Activated naive CD4-positive, alpha-beta T cell treated with anti-CD3 and anti-CD28 coated beads, Interleukin-2, amount 10 ng/mL, durations not matched to agents 7 days and 5 days (primary cell): ENCODE measurements at regions not wholly inside any gene's neighbourhood (a gene's known extent, or its start where the extent isn't known, plus 50 kb on each side); places are given as distances from the start of the nearest gene placed in this dataset.

Source experiments
- CTCF ChIA-PET: fragments of 350-600 bp; sonication (Branson Sonifier 250); formaldehyde crosslinking; loops from one replicate; lab custom pipeline; 2021; ENCODE audit warnings: antibody characterized with exemption; lab: Charles Lee
- DNase-seq: peaks from one replicate; pipeline ENCODE4 v3.0.0-alpha.2; 2020
- H3K27ac Mint-ChIP-seq: one replicate; pipeline ENCODE4 v1.8.0; 2021; ENCODE audit warnings: mild to moderate bottlenecking, moderate library complexity, mixed read lengths
- H3K27me3 Mint-ChIP-seq: one replicate; pipeline ENCODE4 v1.8.0; 2021; ENCODE audit warnings: mild to moderate bottlenecking, mixed read lengths
- H3K36me3 Mint-ChIP-seq: one replicate; pipeline ENCODE4 v1.8.0; 2021; ENCODE audit warnings: mixed read lengths
- H3K4me1 Mint-ChIP-seq: one replicate; pipeline ENCODE4 v1.8.0; 2021; ENCODE audit warnings: mixed read lengths
- H3K4me3 Mint-ChIP-seq: one replicate; pipeline ENCODE4 v1.8.0; 2021; ENCODE audit warnings: mild to moderate bottlenecking, moderate library complexity, mixed read lengths
- H3K9me3 Mint-ChIP-seq: one replicate; pipeline ENCODE4 v1.8.0; 2021; ENCODE audit warnings: mixed read lengths

DNA sequence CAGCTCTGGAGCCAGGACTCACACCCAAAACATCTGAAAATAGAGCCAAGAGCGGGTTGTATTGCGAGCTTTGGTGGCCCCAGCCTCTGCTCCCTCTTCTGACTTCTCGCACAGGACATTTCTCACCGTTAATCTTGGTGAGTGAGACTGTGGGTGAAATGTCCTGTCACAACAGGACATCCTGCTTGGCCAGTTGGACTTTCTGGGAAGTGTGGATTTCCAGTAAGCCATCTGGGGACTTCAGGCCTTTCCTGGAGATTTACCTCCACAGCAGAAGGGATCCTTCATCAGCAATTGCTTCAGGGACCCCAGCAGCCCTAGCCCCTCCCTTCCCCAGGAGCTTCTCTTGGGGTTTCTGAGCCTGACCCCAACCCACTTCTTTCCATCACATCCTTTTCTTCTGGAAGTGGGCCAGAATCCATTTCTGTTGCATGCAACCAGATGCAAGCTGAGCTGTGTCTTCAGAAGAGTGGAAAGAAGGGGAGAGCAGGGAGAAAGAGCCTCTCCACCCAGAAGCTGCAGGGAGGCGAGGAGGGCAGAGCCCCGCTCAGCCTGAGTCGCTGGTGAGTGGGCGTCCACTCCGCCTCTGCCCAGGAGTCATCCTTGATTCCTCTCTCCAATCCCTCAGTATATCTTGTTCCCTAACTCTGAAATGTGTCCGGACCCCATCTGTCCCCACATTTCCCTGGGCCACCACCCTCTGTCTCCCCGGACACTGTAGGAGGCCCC lies 50.3 kb upstream of the GADD45G start:
- Mint-ChIP-seq H3K27me3 (peaks cover 64% of the 10 kb centered on the region), H3K4me1 (peaks cover 27% of the 10 kb centered on the region), H3K9me3 (no peaks in the 10 kb centered on the region), H3K4me3 (no peak overlapping the region), H3K36me3 (no peaks in the 10 kb centered on the region), H3K27ac (no peak overlapping the region)
- no peak for DNase-seq
- CTCF ChIA-PET: no interaction called here

DNA sequence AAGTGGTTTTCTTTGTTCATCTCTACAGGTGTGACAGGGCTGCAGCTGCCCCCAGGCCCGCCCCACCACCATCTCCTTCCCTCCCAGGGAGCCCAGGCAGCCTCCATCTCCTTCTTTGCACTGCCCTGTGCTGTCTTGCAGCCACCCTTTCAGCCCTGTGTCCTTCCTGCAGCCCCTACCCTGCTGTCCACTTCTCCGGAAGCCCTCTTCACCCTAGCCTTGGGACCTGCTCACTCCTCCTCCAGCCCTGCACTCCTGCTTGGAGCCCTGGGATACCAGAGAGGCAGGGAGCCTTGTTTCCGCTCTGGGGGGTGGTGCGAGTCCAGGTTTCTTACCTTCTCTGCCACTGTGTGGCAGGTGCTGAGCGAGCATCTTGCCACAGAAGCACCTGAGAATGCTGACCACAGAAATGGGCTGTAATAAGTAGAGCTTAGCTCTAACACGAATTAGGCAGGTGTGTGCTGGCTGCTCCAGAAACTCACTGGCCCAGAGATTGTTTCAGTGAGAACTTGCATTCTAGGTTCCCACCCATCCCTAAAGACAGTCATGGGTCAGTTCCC lies 51.3 kb upstream of the GADD45G start:
- H3K4me1 Mint-ChIP-seq: peaks cover 36% of the 10 kb centered on the region
- no peak overlapping the region for H3K27ac Mint-ChIP-seq
- no peaks in the 10 kb centered on the region for H3K9me3 Mint-ChIP-seq
- no peaks in the 10 kb centered on the region for H3K36me3 Mint-ChIP-seq
- no peak for DNase-seq
- CTCF ChIA-PET: no interaction called here
- H3K4me3 Mint-ChIP-seq: no peak overlapping the region
- H3K27me3 Mint-ChIP-seq: peaks cover 56% of the 10 kb centered on the region

DNA sequence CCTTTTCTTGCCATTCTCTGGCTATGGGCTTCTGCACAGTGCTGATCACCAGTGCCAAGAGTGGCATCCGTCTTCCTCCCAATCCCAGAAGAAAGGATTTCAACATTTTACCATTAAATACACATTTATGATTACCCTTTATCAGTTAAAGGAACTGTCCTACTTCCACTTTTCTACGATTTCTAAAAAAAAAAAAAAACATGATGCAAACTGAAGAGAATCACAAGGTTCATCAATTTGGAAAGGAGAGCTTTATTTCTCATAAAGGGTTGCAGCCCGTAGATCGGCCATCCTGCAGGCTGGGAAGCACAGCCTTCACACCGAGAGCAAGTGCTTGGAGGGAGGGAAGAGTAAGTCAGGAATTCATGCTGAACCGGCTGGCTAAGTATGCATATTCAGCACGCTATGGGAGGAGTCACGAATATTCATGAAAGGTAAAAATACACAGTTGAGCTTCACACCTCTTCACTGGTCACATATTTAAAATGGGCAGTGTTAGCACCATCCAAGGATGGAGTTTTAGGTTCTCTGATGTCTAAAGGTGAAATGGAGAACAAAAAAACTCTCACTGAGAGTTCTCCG lies 52.5 kb upstream of the SEMA4D start:
- Mint-ChIP-seq H3K27me3 (peaks cover 45% of the 10 kb centered on the region), H3K4me1 (peaks cover 24% of the 10 kb centered on the region), H3K4me3 (no peak overlapping the region), H3K9me3 (peaks cover 10% of the 10 kb centered on the region), H3K27ac (no peak overlapping the region), H3K36me3 (peaks cover 8% of the 10 kb centered on the region)
- DNase-seq: no peak
- CTCF ChIA-PET: interaction anchor here (1.0 to 4.5 kb wide), 9 partner anchors 9 to 140 kb away, joined by 3 to 70 read pairs (median 17); no protein-coding TSS in a partner anchor

DNA sequence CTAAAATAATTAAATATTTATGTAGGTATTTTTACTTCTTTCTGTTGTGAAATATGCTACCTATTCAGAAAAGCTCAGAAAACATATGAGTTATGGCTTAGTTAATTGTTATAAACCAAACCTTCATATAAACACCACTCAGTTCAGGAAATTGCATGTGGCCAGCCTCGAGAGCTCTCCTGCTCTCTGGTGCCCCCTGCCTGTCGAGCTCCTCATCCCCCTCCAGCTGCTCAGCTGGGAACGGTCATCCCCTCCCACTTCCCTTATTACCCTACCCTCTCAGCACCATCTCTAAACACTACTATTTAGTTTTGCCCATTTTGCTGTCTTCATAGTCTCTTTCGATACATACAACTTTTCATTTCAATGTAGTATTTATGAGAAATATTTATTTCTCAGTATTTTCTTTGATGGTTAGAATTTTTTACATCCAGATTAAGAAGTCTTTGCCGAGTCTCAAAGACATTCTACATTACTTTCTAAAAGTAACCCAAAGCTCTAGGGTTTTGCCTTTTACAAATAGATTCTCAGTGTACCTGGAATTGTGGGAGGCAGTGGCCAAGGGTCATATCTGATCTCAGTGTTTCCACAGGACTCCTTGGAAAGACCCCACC lies 51.2 kb upstream of the SEMA4D start:
- Mint-ChIP-seq H3K4me1 (peaks cover 21% of the 10 kb centered on the region), H3K9me3 (peaks cover 15% of the 10 kb centered on the region), H3K36me3 (peaks cover 13% of the 10 kb centered on the region), H3K4me3 (no peak overlapping the region), H3K27ac (peak overlapping the region; percentile 59), H3K27me3 (peaks cover 32% of the 10 kb centered on the region)
- peak; percentile 90 for DNase-seq
- CTCF ChIA-PET: interaction anchor here (0.7 to 4.5 kb wide), 51 partner anchors 10 to 229 kb away, joined by 3 to 70 read pairs (median 5); no protein-coding TSS in a partner anchor

DNA sequence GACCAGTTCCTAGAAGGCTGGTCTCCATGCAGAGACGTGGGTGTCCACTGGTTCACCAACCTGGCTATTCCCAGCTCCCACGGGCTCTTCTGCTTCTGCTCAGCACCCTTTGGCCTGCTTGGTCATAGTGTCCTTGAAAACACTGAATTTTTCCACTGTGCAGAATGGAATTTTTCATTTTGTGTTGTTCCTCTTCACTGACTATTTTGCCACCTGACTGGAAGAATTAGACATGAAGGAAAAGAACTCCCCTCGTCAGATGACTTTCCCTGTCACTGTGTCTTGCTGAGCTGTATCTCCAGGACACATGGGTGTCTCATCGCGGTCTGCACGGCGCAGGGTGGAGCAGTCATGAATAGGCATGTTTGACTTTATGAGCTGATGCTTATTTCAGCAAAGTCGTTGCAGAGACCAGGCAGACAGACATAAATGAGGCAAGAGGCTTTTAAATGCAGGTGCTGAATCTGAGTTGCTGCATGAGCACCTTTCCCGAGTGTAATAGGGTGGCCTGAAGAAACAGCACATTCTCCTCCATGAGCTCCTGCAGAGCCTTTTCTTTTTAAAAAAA lies 50.2 kb upstream of the SEMA4D start:
- Mint-ChIP-seq H3K4me3 (no peak overlapping the region), H3K27me3 (peaks cover 24% of the 10 kb centered on the region), H3K9me3 (peaks cover 15% of the 10 kb centered on the region), H3K4me1 (peaks cover 25% of the 10 kb centered on the region), H3K36me3 (peaks cover 13% of the 10 kb centered on the region), H3K27ac (peak overlapping the region; percentile 54)
- CTCF ChIA-PET: interaction anchor here (0.7 to 4.5 kb wide), 51 partner anchors 9 to 364 kb away, joined by 3 to 70 read pairs (median 5); no protein-coding TSS in a partner anchor
- no peak for DNase-seq
